ENCODE measurements at regions not wholly inside any gene's neighbourhood (a gene's known extent, or its start where the extent isn't known, plus 50 kb on each side); places are given as distances from the start of the nearest gene placed in this dataset.
"Not testable (repeated sequence)": the region's sequence is repeated elsewhere in the genome, so short reads cannot be mapped to it uniquely, and the experiment has no call there.

DNA sequence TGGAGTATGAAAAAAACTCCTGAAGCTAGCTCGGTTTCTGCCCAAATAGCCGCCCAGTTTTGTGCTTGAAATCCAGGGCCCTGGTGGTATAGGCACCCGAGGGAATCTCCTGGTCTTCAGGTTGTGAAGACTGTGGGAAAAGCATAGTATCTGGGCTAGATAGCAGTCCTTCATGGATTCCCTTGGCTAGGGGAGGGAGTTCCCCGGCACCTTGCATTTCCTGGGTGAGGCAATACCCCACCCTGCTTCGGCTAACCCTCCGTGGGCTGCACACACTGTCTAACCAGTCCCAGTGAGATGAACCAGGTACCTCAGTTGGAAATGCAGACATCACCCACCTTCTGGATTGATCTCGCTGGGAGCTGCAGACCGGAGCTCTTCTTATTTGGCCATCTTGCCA is 184.5 kb upstream of the SLC35B3 start:
- Histone ChIP-seq H3K9me3 (no peaks in the 10 kb centered on the region), H3K4me1 (no peaks in the 10 kb centered on the region), H3K36me3 (no peaks in the 10 kb centered on the region), H3K27ac (no peak overlapping the region), H3K4me3 (replicated peaks in 1 of 3) (no peak overlapping the region), H3K27me3 (no peaks in the 10 kb centered on the region)
- DNase-seq: no peak
- no peak for TF ChIP-seq POLR2A (IDR thresholded peaks at IDR 0.05)
- TF ChIP-seq, protein P1, sequence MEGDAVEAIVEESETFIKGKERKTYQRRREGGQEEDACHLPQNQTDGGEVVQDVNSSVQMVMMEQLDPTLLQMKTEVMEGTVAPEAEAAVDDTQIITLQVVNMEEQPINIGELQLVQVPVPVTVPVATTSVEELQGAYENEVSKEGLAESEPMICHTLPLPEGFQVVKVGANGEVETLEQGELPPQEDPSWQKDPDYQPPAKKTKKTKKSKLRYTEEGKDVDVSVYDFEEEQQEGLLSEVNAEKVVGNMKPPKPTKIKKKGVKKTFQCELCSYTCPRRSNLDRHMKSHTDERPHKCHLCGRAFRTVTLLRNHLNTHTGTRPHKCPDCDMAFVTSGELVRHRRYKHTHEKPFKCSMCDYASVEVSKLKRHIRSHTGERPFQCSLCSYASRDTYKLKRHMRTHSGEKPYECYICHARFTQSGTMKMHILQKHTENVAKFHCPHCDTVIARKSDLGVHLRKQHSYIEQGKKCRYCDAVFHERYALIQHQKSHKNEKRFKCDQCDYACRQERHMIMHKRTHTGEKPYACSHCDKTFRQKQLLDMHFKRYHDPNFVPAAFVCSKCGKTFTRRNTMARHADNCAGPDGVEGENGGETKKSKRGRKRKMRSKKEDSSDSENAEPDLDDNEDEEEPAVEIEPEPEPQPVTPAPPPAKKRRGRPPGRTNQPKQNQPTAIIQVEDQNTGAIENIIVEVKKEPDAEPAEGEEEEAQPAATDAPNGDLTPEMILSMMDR (IDR thresholded peaks at IDR 0.05): no peak
- intact Hi-C loops (cut with DNase I): no loop called here
- WGBS, 2 donors: 87 to 95% methylated on average over 7 to 8 of the region's 8 CpGs

DNA sequence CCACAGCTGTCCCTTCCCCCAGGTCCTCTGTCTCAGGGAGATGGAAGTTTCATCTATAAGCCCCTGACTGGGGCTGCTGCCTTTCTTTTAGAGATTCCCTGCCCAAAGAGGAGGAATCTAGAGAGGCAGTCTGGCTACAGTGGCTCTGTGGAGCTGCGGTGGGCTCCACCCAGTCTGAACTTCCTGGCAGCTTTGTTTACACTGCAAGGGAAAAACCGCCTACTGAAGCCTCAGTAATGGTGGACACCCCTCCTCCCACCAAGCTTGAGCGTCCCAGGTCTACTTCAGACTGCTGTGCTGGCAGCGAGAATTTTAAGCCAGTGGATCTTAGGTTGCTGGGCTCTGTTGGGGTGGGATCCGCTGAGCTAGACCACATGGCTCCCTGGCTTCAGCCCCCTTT is 184.1 kb upstream of the SLC35B3 start:
- H3K4me1 ChIP-seq; DNase-seq; H3K27me3 ChIP-seq; H3K36me3 ChIP-seq; H3K27ac ChIP-seq; H3K4me3 ChIP-seq (replicated peaks in 1 of 3); H3K9me3 ChIP-seq; intact Hi-C loops (cut with DNase I): not testable (repeated sequence)
- WGBS, 2 donors: 43 to 77% methylated on average over 3 to 5 of the region's 5 CpGs

DNA sequence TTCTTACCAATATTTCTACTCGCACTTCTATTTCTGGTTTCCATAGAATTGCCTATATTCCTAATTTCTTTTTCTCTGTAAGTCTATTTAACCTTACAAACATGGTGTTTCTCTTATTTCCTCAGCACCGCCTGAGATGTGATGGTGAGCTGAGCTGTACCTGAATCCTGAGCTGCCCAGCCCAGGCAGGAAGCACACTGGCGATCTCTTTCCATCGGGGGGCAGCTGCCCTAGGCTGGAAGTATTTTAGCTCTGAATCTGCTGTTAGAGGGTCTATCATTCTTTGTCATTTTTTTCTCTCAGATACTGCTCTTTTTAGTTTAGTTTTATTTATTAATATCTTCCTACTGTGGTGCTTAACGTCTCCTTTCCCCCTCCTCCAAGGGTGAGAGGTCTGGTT is 173.4 kb upstream of the SLC35B3 start:
- WGBS, 2 donors: 74 to 77% methylated on average over 5 of the region's 5 CpGs
- Histone ChIP-seq H3K27me3 (no peaks in the 10 kb centered on the region), H3K27ac (no peak overlapping the region), H3K4me3 (replicated peaks in 1 of 3) (no peak overlapping the region), H3K9me3 (no peaks in the 10 kb centered on the region), H3K36me3 (no peaks in the 10 kb centered on the region), H3K4me1 (no peaks in the 10 kb centered on the region)
- intact Hi-C loops (cut with DNase I): no loop called here
- TF ChIP-seq POLR2A (IDR thresholded peaks at IDR 0.05): no peak
- TF ChIP-seq, protein P1 (IDR thresholded peaks at IDR 0.05): no peak
- DNase-seq: no peak

DNA sequence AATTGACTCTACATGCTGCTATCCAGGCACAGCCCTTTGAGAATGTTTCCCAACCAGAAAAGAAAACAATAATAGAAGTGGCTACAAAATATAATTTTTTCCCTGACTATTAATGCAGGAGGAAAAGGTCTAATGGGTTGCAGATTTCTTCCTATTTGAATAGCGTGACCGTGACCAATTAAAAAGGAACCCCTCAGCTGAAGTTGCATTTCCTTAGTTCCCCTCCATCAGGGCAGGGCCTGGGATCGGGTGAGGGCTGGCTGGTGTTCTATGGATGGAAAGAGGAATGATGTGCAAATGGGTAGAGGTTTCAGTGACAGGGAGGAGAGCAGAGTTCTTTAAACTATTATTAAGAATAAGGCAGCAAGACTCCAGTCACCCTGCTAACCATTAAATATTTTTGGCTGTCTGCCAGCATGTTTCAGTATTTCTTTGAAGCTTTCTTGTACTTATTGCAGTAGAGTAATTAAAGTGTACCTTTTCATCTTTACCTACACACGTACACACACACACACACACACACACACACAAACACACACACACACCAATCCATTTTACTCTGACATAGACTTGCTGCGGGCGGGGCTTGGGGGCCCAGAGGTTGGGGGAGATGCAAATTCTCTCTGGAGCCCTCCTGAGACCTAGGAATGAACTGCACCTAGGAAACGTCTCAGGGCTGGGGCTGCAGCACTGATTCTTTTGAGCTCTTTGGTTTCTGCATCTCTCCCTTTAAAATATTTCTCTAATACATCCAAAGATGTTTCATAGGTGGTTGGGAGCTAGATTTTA is 154.8 kb upstream of the SLC35B3 start:
- WGBS, 2 donors: 42 to 44% methylated on average over 7 of the region's 7 CpGs

DNA sequence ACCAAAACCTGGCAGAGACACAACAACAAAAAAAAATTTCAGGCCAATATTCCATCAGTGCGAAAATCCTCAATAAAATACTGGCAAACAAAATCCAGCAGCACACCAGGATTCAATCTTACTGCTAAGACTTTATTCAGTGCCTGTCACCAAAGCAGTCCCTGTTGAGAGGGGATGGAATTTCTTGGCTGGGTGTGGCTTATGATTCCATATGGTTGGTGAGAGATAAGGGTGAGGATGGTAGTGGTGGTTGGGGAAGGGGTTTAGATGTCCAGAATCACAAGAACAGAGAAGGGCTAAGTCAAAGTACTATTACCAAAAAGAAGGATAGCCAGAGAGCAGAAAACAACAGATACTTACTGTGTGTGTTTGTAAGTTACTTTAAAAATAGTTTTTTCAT is 152.8 kb upstream of the SLC35B3 start:
- no peak for DNase-seq
- no peaks in the 10 kb centered on the region for H3K27me3 ChIP-seq
- no peak overlapping the region for H3K27ac ChIP-seq
- no peaks in the 10 kb centered on the region for H3K36me3 ChIP-seq
- intact Hi-C loops (cut with DNase I): no loop called here
- WGBS, 2 donors: 86 to 97% methylated on average over 1 of the region's 1 CpG
- no peaks in the 10 kb centered on the region for H3K9me3 ChIP-seq
- no peak for TF ChIP-seq POLR2A (IDR thresholded peaks at IDR 0.05)
- TF ChIP-seq, protein P1 (IDR thresholded peaks at IDR 0.05): no peak
- no peak overlapping the region for H3K4me3 ChIP-seq (replicated peaks in 1 of 3)
- no peaks in the 10 kb centered on the region for H3K4me1 ChIP-seq

More for the DNA sequence above, 154.8 kb upstream of the SLC35B3 start:
- DNase-seq: peak; percentile 4 to 14
- H3K36me3 ChIP-seq: no peaks in the 10 kb centered on the region
- intact Hi-C loops (cut with DNase I): no loop called here
- no peaks in the 10 kb centered on the region for H3K27me3 ChIP-seq
- no peaks in the 10 kb centered on the region for H3K9me3 ChIP-seq
- H3K27ac ChIP-seq: no peak overlapping the region
- no peaks in the 10 kb centered on the region for H3K4me1 ChIP-seq
- TF ChIP-seq, protein P1 (IDR thresholded peaks at IDR 0.05): peak in 1 of 6 experiments; percentile 24
- no peak for TF ChIP-seq POLR2A (IDR thresholded peaks at IDR 0.05)
- H3K4me3 ChIP-seq (replicated peaks in 1 of 3): no peak overlapping the region
